IMR-90 (cell line): ENCODE measurements at regions not wholly inside any gene's neighbourhood (a gene's known extent, or its start where the extent isn't known, plus 50 kb on each side); places are given as distances from the start of the nearest gene placed in this dataset.

Source experiments
- ATAC-seq: fragments of 200-7000 bp; cut with Tn5 transposase; 2 replicates; pipeline ENCODE4 v1.9.1; 2020; ENCODE audit warnings: low read depth, mild to moderate bottlenecking, moderate library complexity
- BruUV-seq: library from RNA; stranded (reverse); fragments of 400-500 nt; replicated peaks from 2 replicates; lab custom pipeline; 2021; lab: Mats Ljungman, UMichigan
- CTCF ChIA-PET: fragments of 300-600 bp; formaldehyde crosslinking; extraction: SDS; loops from one replicate; lab custom pipeline; 2021; ENCODE audit warnings: antibody characterized with exemption; lab: Yijun Ruan, JAX
- POLR2A ChIA-PET: fragments of 300-600 bp; sonication (Branson Sonifier 250); formaldehyde crosslinking; loops from one replicate; lab custom pipeline; 2022; ENCODE audit warnings: antibody characterized with exemption; ENCODE audit not compliant: unreplicated experiment; lab: Charles Lee
- DNase-seq: peaks from one replicate; pipeline ENCODE4 v3.0.0; 2013
- H2AFZ ChIP-seq: replicated peaks from 2 replicates; pipeline ENCODE3; 2013; ENCODE audit warnings: low read length, mild to moderate bottlenecking; ENCODE audit not compliant: poor library complexity
- H2AK5ac ChIP-seq: 2 replicates; pipeline ENCODE4 v1.6.1; 2013; ENCODE audit warnings: low read depth, low read length, inconsistent platforms
- H2AK9ac ChIP-seq: replicated peaks from 2 replicates; pipeline ENCODE3; 2013; ENCODE audit warnings: mild to moderate bottlenecking, low read depth, low read length, moderate library complexity; ENCODE audit not compliant: poor library complexity
- H2BK120ac ChIP-seq: 2 replicates; pipeline ENCODE4 v1.6.1; 2013; ENCODE audit warnings: low read depth, low read length, inconsistent platforms
- H2BK15ac ChIP-seq: 3 replicates; pipeline ENCODE4 v1.6.1; 2013; ENCODE audit warnings: low read depth, low read length, inconsistent platforms
- H2BK20ac ChIP-seq: 2 replicates; pipeline ENCODE4 v1.6.1; 2013; ENCODE audit warnings: low read depth, mild to moderate bottlenecking, inconsistent platforms, low read length, moderate library complexity
- H2BK5ac ChIP-seq: 2 replicates; pipeline ENCODE4 v1.6.1; 2013; ENCODE audit warnings: mild to moderate bottlenecking, low read depth, low read length, inconsistent platforms; ENCODE audit not compliant: poor library complexity, severe bottlenecking
- H3K14ac ChIP-seq: replicated peaks from 2 replicates; pipeline ENCODE4 v1.6.1; 2013; ENCODE audit warnings: low read depth, low read length, inconsistent platforms
- H3K18ac ChIP-seq: 2 replicates; pipeline ENCODE4 v1.6.1; 2013; ENCODE audit warnings: low read depth, low read length, control low read depth
- H3K23ac ChIP-seq: 2 replicates; pipeline ENCODE4 v1.6.1; 2013; ENCODE audit warnings: low read depth, low read length, inconsistent platforms
- H3K27ac ChIP-seq: 2 replicates; pipeline ENCODE4 v1.5.1; 2013; ENCODE audit warnings: mild to moderate bottlenecking, control low read depth, low read length; ENCODE audit not compliant: insufficient read depth
- H3K27me3 ChIP-seq: 2 replicates; pipeline ENCODE4 v1.6.1; 2013; ENCODE audit warnings: low read length; ENCODE audit not compliant: control insufficient read depth, insufficient read depth
- H3K36me3 ChIP-seq: 2 replicates; pipeline ENCODE4 v1.6.1; 2013; ENCODE audit warnings: low read length, mixed read lengths; ENCODE audit not compliant: control insufficient read depth, insufficient read depth
- H3K4ac ChIP-seq: 2 replicates; pipeline ENCODE4 v1.6.1; 2013; ENCODE audit warnings: low read depth, low read length, inconsistent platforms
- H3K4me1 ChIP-seq: 2 replicates; pipeline ENCODE4 v1.6.1; 2013; ENCODE audit warnings: low read length, mixed read lengths; ENCODE audit not compliant: control insufficient read depth, insufficient read depth
- H3K4me2 ChIP-seq: 2 replicates; pipeline ENCODE4 v1.6.1; 2013; ENCODE audit warnings: low read depth, mild to moderate bottlenecking, control low read depth, low read length, moderate library complexity
- H3K4me3 ChIP-seq: 2 replicates; pipeline ENCODE4 v1.5.1; 2013; ENCODE audit warnings: low read depth, mild to moderate bottlenecking, control low read depth, low read length, moderate library complexity; ENCODE audit not compliant: insufficient read depth
- H3K56ac ChIP-seq: 2 replicates; pipeline ENCODE4 v1.6.1; 2013; ENCODE audit warnings: low read length, inconsistent platforms; ENCODE audit not compliant: insufficient read depth; ENCODE audit errors: extremely low read depth
- H3K79me1 ChIP-seq, 2 experiments: 2 replicates each; pipeline ENCODE4 v1.6.1; 2013; ENCODE audit warnings: low read length in 2 of 2, inconsistent platforms in 1 of 2, low read depth in 1 of 2
- H3K9ac ChIP-seq: 2 replicates; pipeline ENCODE4 v1.6.1; 2013; ENCODE audit warnings: low read depth, low read length, control low read depth
- H3K9me1 ChIP-seq: 2 replicates; pipeline ENCODE4 v1.6.1; 2013; ENCODE audit warnings: low read length, inconsistent platforms; ENCODE audit not compliant: insufficient read depth
- H3K9me3 ChIP-seq: 2 replicates; pipeline ENCODE4 v1.6.1; 2013; ENCODE audit warnings: low read length; ENCODE audit not compliant: control insufficient read depth, insufficient read depth
- H4K20me1 ChIP-seq: 2 replicates; pipeline ENCODE4 v1.6.1; 2013; ENCODE audit warnings: low read length, inconsistent platforms; ENCODE audit not compliant: insufficient read depth
- H4K5ac ChIP-seq: 2 replicates; pipeline ENCODE4 v1.6.1; 2013; ENCODE audit warnings: mild to moderate bottlenecking, low read depth, low read length, control low read depth
- H4K8ac ChIP-seq, 2 experiments: 2 replicates each; pipeline ENCODE4 v1.6.1; 2013; ENCODE audit warnings: low read depth in 2 of 2, low read length in 2 of 2, control low read depth in 1 of 2, inconsistent platforms in 1 of 2
- H4K91ac ChIP-seq: 2 replicates; pipeline ENCODE4 v1.6.1; 2013; ENCODE audit warnings: low read depth, low read length, inconsistent platforms; ENCODE audit not compliant: insufficient read depth
- BHLHE40 ChIP-seq: fragments of 150-350 bp; IDR thresholded peaks from 2 replicates; pipeline ENCODE4 v1.6.1; 2016; ENCODE audit warnings: mild to moderate bottlenecking, low read depth, low read length
- CEBPB ChIP-seq: IDR thresholded peaks from 2 replicates; pipeline ENCODE4 v1.6.1; 2012; ENCODE audit warnings: low read depth, low read length, improper control_type of control experiment
- CHD1 ChIP-seq: IDR thresholded peaks from 2 replicates; pipeline ENCODE4 v1.6.1; 2012; ENCODE audit warnings: low read depth, low read length, improper control_type of control experiment
- CTCF ChIP-seq: conservative IDR thresholded peaks from 2 replicates; pipeline ENCODE4 v1.5.1; 2012; ENCODE audit warnings: mild to moderate bottlenecking, low read depth, low read length, improper control_type of control experiment
- ELK1 ChIP-seq: fragments of 150-350 bp; IDR thresholded peaks from 2 replicates; pipeline ENCODE4 v1.6.1; 2016; ENCODE audit warnings: low read depth, mild to moderate bottlenecking, low read length, moderate library complexity, borderline replicate concordance
- FOS ChIP-seq: fragments of 150-350 bp; IDR thresholded peaks from 2 replicates; pipeline ENCODE4 v1.6.1; 2016; ENCODE audit warnings: low read depth, low read length
- MAFK ChIP-seq: IDR thresholded peaks from 2 replicates; pipeline ENCODE4 v1.6.1; 2012; ENCODE audit warnings: low read depth, low read length, improper control_type of control experiment
- MAZ ChIP-seq: IDR thresholded peaks from 2 replicates; pipeline ENCODE4 v1.6.1; 2012; ENCODE audit warnings: low read depth, mild to moderate bottlenecking, low read length, improper control_type of control experiment, moderate library complexity, borderline replicate concordance
- MXI1 ChIP-seq: IDR thresholded peaks from 2 replicates; pipeline ENCODE4 v1.6.1; 2012; ENCODE audit warnings: low read depth, mild to moderate bottlenecking, low read length, moderate library complexity, borderline replicate concordance
- NFE2L2 ChIP-seq: fragments of 150-350 bp; IDR thresholded peaks from 2 replicates; pipeline ENCODE4 v1.6.1; 2016; ENCODE audit warnings: low read depth, mild to moderate bottlenecking, low read length
- POLR2A ChIP-seq: IDR thresholded peaks from 2 replicates; pipeline ENCODE4 v1.6.1; 2012; ENCODE audit warnings: mild to moderate bottlenecking, low read depth, low read length
- RAD21 ChIP-seq: IDR thresholded peaks from 2 replicates; pipeline ENCODE4 v1.6.1; 2012; ENCODE audit warnings: low read length, improper control_type of control experiment
- RCOR1 ChIP-seq: IDR thresholded peaks from 2 replicates; pipeline ENCODE4 v1.6.1; 2012; ENCODE audit warnings: mild to moderate bottlenecking, low read length, improper control_type of control experiment; ENCODE audit not compliant: insufficient replicate concordance
- RFX5 ChIP-seq: IDR thresholded peaks from 2 replicates; pipeline ENCODE4 v1.8.0; 2012; ENCODE audit warnings: low read depth, mild to moderate bottlenecking, low read length, moderate library complexity
- SMC3 ChIP-seq: fragments of 150-350 bp; IDR thresholded peaks from 2 replicates; pipeline ENCODE4 v1.6.1; 2016; ENCODE audit warnings: low read depth, mild to moderate bottlenecking, antibody characterized with exemption, low read length, moderate library complexity
- WGBS, 2 experiments: methylation state at CpG; one replicate each; pipeline versions ENCODE4 v1.1.5 to v1.1.7; 2013; ENCODE audit warnings: missing lambda C conversion rate in 2 of 2; ENCODE audit not compliant: insufficient read length in 1 of 2; ENCODE audit errors: extremely low coverage in 2 of 2; 5-methylcytosine and 5-hydroxymethylcytosine counted together
- dilution Hi-C: fragments of 300-500 bp; cut with HindIII; formaldehyde crosslinking; loops from one replicate; pipeline ENCODE4 v1.14.3; 2018; ENCODE audit warnings: low sequenced_read_pairs; ENCODE audit not compliant: unreplicated experiment
- in situ Hi-C: fragments of 300-500 bp; cut with MboI; formaldehyde crosslinking; loops from 3 replicates; pipeline ENCODE4 v1.14.3; 2019; ENCODE audit warnings: low sequenced_read_pairs, inconsistent platforms, mixed read lengths
- intact Hi-C: fragments of 100-400 bp; cut with micrococcal nuclease; formaldehyde crosslinking; loops from 2 replicates; pipeline ENCODE4 v1.10.0; 2022

GRCh38 chrX:121195719-121196118 lies 148.3 kb downstream of the GLUD2 start:
- no peak for DNase-seq

More at GRCh38 chrX:121195719-121196118, 148.3 kb downstream of the GLUD2 start:
- no peak overlapping the region for H4K5ac ChIP-seq
- H3K36me3 ChIP-seq, result no peaks in the 10 kb centered on the region
- no peak overlapping the region for H3K14ac ChIP-seq
- no peak overlapping the region for H3K18ac ChIP-seq
- H2BK15ac ChIP-seq, result no peak overlapping the region
- no peak overlapping the region for H3K56ac ChIP-seq
- H2AK5ac ChIP-seq, result no peak overlapping the region
- H3K9me1 ChIP-seq, result no peaks in the 10 kb centered on the region
- no peak overlapping the region for H4K91ac ChIP-seq
- no peak overlapping the region for H4K8ac ChIP-seq
- no peak overlapping the region for H2BK5ac ChIP-seq
- intact Hi-C loops, result no loop called here
- H3K27ac ChIP-seq, result no peak overlapping the region
- POLR2A ChIA-PET, result no interaction called here
- dilution Hi-C loops, result no loop called here
- no TSS peak for BruUV-seq
- no peak overlapping the region for H3K4ac ChIP-seq
- ATAC-seq, result no peak
- H3K23ac ChIP-seq, result no peak overlapping the region
- WGBS, 2 experiments, result no CpG with 5 or more reads among the region's 2 CpGs
- H3K79me1 ChIP-seq, result no peaks in the 10 kb centered on the region
- no peaks in the 10 kb centered on the region for H3K4me1 ChIP-seq
- H2AFZ ChIP-seq, result no peak overlapping the region
- in situ Hi-C loops, result no loop called here
- no peak overlapping the region for H3K4me3 ChIP-seq
- TF ChIP-seq MAFK (no peak), BHLHE40 (no peak), ELK1 (no peak), CTCF (no peak), NFE2L2 (no peak), CHD1 (no peak), RAD21 (no peak), MXI1 (no peak), FOS (no peak), RCOR1 (no peak), CEBPB (no peak), SMC3 (no peak), RFX5 (no peak), MAZ (no peak), POLR2A (no peak)
- H2BK20ac ChIP-seq, result no peak overlapping the region
- no peaks in the 10 kb centered on the region for H3K27me3 ChIP-seq
- H4K20me1 ChIP-seq, result no peaks in the 10 kb centered on the region
- H3K4me2 ChIP-seq, result no peak overlapping the region
- H3K9ac ChIP-seq, result no peak overlapping the region
- H3K9me3 ChIP-seq, result no peaks in the 10 kb centered on the region
- CTCF ChIA-PET, result no interaction called here
- H2BK120ac ChIP-seq, result no peak overlapping the region
- H2AK9ac ChIP-seq, result no peak overlapping the region
